H1 (cell line): ENCODE measurements at regions not wholly inside any gene's neighbourhood (a gene's known extent, or its start where the extent isn't known, plus 50 kb on each side); places are given as distances from the start of the nearest gene placed in this dataset.

Source experiments
- CHD1 ChIP-seq: IDR thresholded peaks from 2 replicates; pipeline ENCODE4 v1.6.1; 2012; ENCODE audit warnings: low read depth, low read length, improper control_type of control experiment
- FOSL1 ChIP-seq: IDR thresholded peaks from 2 replicates; pipeline ENCODE4 v1.6.1; 2011; ENCODE audit warnings: mild to moderate bottlenecking, low read depth, low read length, moderate library complexity; ENCODE audit not compliant: insufficient read depth
- TAF1 ChIP-seq: IDR thresholded peaks from 2 replicates; pipeline ENCODE4 v1.6.1; 2011; ENCODE audit warnings: mild to moderate bottlenecking, low read depth, low read length

GRCh38 chr4:24638396-24638875 lies 54.1 kb upstream of the DHX15 start (continued):
- no peak for TF ChIP-seq FOSL1
- no peak for TF ChIP-seq TAF1
- TF ChIP-seq CHD1 = no peak
